Sigmoid colon (tissue), 6 donors: ENCODE measurements at regions not wholly inside any gene's neighbourhood (a gene's known extent, or its start where the extent isn't known, plus 50 kb on each side); places are given as distances from the start of the nearest gene placed in this dataset.

Experiments used
- DNase-seq: peaks from one replicate; pipeline ENCODE4 v3.0.0-alpha.2; 2019
- H3K27ac ChIP-seq, 4 donors: fragments of 200-600 bp; sonication (generic); one replicate each; pipeline ENCODE4 v1.5.1; 2016 to 2019; ENCODE audit warnings: mild to moderate bottlenecking in 1 of 4
- H3K27me3 ChIP-seq, 3 donors: fragments of 200-600 bp; sonication (generic); one replicate each; pipeline ENCODE4 v1.5.1; 2019; ENCODE audit warnings: mild to moderate bottlenecking in 1 of 3
- H3K36me3 ChIP-seq, 4 donors: fragments of 200-600 bp; sonication (generic); one replicate each; pipeline ENCODE4 v1.5.1; 2016 to 2019
- H3K4me1 ChIP-seq, 4 donors: fragments of 200-600 bp; sonication (generic); one replicate each; pipeline ENCODE4 v1.5.1; 2017 to 2019
- H3K4me3 ChIP-seq, 4 donors: fragments of 200-600 bp; sonication (generic); one replicate each; pipeline ENCODE4 v1.5.1; 2017 to 2019; ENCODE audit warnings: mild to moderate bottlenecking in 2 of 4, moderate library complexity in 1 of 4
- H3K9me3 ChIP-seq, 4 donors: fragments of 200-600 bp in 3 of 4; sonication (generic) in 3 of 4; one replicate each; pipeline versions ENCODE4 v1.5.1 to v1.6.1; 2013 to 2019
- EP300 ChIP-seq, 4 donors: sonication (generic); formaldehyde crosslinking; IDR thresholded peaks; one replicate each; pipeline ENCODE4 v1.6.1; 2017; ENCODE audit warnings: antibody characterized with exemption in 4 of 4
- POLR2A ChIP-seq, 2 donors: fragments of 450-650 bp; IDR thresholded peaks; one replicate each; pipeline ENCODE4 v1.6.1; 2016; ENCODE audit warnings: antibody characterized with exemption in 2 of 2, mild to moderate bottlenecking in 2 of 2, moderate library complexity in 2 of 2
- POLR2AphosphoS5 ChIP-seq, 4 donors: sonication (generic); formaldehyde crosslinking; IDR thresholded peaks; one replicate each; pipeline ENCODE4 v1.6.1; 2017; ENCODE audit warnings: antibody characterized with exemption in 4 of 4
- WGBS, 2 donors: extraction: QIAGEN DNeasy Blood & Tissue Kit; methylation state at CpG; one replicate each; pipeline ENCODE4 v1.1.7; 2013; 5-methylcytosine and 5-hydroxymethylcytosine counted together
- intact Hi-C: fragments of 100-400 bp; cut with DNase I; formaldehyde crosslinking; loops from one replicate; pipeline ENCODE4 v1.15.1; 2023
- TF ChIP-seq, protein P1 (sequence below), 4 experiments: fragments of 450-650 bp in 3 of 4; fragments of 200-600 bp in 1 of 4; IDR thresholded peaks; one replicate each; pipeline ENCODE4 v1.5.1; 2016 to 2019; ENCODE audit warnings: antibody characterized with exemption in 4 of 4, mild to moderate bottlenecking in 3 of 4, moderate library complexity in 2 of 4
- donor health status: healthy with polysubstance abuse.
- donor health status: healthy.

DNA sequence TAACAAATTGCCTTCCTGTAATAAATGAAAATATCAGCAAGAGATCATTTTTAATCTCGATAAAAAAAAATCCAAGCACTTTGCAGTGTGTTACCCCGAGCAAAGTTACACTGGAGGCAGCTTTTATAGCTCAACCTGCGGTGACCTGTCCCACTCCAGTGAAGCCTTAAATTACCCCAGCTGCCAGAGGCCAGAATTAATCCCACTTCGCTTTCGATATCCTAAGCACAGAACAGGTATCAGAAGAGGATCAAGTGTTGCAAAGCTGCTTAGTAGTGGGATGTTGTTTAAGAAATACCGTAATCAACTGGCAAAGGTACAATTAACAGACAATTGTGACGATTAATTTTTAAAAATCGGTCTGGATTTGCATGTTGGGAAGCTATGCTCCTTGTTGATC, 314.0 kb downstream of the AGTPBP1 start:
- 82 to 90% methylated on average over 8 of the region's 8 CpGs for WGBS, 2 donors
- no peak for DNase-seq
- no peak for TF ChIP-seq EP300 (IDR thresholded peaks at IDR 0.05)
- TF ChIP-seq, protein P1, sequence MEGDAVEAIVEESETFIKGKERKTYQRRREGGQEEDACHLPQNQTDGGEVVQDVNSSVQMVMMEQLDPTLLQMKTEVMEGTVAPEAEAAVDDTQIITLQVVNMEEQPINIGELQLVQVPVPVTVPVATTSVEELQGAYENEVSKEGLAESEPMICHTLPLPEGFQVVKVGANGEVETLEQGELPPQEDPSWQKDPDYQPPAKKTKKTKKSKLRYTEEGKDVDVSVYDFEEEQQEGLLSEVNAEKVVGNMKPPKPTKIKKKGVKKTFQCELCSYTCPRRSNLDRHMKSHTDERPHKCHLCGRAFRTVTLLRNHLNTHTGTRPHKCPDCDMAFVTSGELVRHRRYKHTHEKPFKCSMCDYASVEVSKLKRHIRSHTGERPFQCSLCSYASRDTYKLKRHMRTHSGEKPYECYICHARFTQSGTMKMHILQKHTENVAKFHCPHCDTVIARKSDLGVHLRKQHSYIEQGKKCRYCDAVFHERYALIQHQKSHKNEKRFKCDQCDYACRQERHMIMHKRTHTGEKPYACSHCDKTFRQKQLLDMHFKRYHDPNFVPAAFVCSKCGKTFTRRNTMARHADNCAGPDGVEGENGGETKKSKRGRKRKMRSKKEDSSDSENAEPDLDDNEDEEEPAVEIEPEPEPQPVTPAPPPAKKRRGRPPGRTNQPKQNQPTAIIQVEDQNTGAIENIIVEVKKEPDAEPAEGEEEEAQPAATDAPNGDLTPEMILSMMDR (IDR thresholded peaks at IDR 0.05), result no peak

DNA sequence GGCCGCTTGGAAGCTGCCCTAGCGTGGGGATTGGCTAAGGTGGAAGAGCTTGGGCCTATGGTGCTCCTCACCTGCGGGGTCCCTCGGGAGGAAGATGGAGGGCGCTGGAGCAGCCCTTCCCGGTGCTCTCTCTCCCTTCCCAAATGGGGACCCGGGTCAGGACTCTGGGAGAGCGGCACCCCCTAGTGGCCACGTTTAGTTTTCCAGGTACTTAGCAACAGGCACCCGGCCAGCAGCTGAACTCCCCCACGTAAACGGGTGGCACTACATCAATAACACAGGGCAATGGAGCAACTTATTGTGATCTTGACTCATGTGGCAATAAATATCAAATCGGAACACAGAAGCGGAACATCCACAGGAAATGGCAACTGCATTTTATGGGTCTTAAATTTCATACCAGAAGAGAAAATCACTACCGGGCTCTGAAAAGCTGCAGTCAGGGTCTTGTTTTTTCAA, 316.6 kb downstream of the AGTPBP1 start:
- Histone ChIP-seq H3K36me3 (no peaks in the 10 kb centered on the region), H3K9me3 (peaks cover 0 to 2% (median 0%) of the 10 kb centered on the region in 4 donors), H3K27me3 (peaks cover 0 to 11% (median 0%) of the 10 kb centered on the region in 3 donors), H3K4me1 (no peaks in the 10 kb centered on the region), H3K27ac (no peak overlapping the region), H3K4me3 (no peak overlapping the region)
- intact Hi-C loops, result no loop called here
- 12 to 15% methylated on average over 15 of the region's 15 CpGs for WGBS, 2 donors
- TF ChIP-seq EP300 (IDR thresholded peaks at IDR 0.05), result no peak
- no peak for TF ChIP-seq POLR2AphosphoS5 (IDR thresholded peaks at IDR 0.05)
- TF ChIP-seq, protein P1 (IDR thresholded peaks at IDR 0.05), result peak in 2 of 4 experiments; percentile 13 to 24
- no peak for TF ChIP-seq POLR2A (IDR thresholded peaks at IDR 0.05)
- no peak for DNase-seq

More for the DNA sequence above, 314.0 kb downstream of the AGTPBP1 start:
- Histone ChIP-seq H3K36me3 (no peaks in the 10 kb centered on the region), H3K4me3 (no peak overlapping the region), H3K9me3 (peaks cover 0 to under 1% (median 0%) of the 10 kb centered on the region in 4 donors), H3K27ac (no peak overlapping the region), H3K27me3 (peaks cover 0 to 11% (median 0%) of the 10 kb centered on the region in 3 donors), H3K4me1 (peaks cover 0 to 17% (median 5%) of the 10 kb centered on the region in 4 donors)
- intact Hi-C loops, result no loop called here

DNA sequence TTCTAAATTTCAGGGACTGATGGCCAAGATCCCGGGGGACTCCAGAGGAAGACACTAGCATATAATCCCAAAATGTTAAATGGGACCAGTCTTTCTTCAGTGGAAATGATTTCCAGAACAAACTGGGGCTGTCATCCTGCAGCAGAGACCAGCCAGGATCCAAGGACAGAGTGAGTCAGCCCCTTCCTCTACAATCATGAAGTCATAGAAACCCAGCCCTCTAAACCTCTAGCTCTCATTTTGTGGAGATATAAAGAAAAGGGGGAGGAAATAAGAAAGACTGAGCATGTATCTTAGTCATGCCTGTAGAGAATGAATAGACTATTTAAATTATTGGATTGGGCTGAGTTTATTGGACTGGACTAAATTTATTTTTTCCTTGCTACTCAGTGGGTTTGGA, 318.3 kb downstream of the AGTPBP1 start:
- TF ChIP-seq POLR2A (IDR thresholded peaks at IDR 0.05), result no peak
- no peak for TF ChIP-seq EP300 (IDR thresholded peaks at IDR 0.05)
- Histone ChIP-seq H3K9me3 (peaks cover 0 to 2% (median 0%) of the 10 kb centered on the region in 4 donors), H3K27me3 (peaks cover 0 to 11% (median 0%) of the 10 kb centered on the region in 3 donors), H3K4me3 (no peak overlapping the region), H3K4me1 (no peaks in the 10 kb centered on the region), H3K36me3 (no peaks in the 10 kb centered on the region), H3K27ac (no peak overlapping the region)
- DNase-seq, result no peak
- intact Hi-C loops, result no loop called here
- WGBS, 2 donors, result 84 to 93% methylated on average over 1 of the region's 1 CpG

DNA sequence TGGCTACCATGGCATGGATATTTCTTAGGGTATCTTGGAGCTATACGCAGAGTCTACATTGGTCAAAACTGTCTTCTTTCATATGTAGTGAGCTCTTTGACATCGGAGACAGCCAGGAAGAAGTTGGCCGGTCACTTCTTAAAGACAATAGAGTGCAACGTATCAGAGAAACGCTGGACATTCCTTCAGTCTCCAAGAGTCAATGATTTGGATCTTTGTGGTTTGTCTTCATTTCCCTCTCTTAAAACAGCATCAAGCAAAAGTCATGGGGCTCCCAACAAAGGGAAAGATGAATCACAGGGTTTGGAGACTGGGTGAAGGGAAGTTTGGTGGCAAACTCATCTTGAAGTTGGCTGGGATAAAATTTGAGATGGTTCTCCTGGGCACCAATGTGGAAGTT, 320.1 kb downstream of the AGTPBP1 start:
- WGBS, 2 donors, result 93 to 95% methylated on average over 5 of the region's 5 CpGs
- peaks cover 0 to 2% (median 0%) of the 10 kb centered on the region in 4 donors for H3K9me3 ChIP-seq

DNA sequence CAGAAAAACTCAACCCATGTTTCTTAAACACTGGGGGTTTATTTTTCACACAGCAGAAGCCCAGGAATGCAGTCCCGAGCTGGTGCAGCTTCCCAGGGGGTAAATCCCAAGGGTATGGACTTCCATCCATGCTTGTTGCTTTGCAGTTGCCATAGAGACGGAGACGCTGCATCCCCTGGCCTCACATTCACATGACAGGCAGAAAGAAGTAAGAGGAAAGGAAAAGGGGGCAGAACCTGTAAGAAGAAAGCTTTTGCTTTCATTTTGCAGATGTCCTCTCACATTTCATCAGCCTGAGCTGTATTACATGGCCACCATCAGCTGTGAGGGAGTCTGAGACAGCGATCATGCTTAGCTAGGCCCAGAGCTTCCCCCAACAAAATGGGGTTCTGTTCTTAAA, 321.0 kb downstream of the AGTPBP1 start:
- H3K4me3 ChIP-seq, result no peak overlapping the region
- H3K27ac ChIP-seq, result no peak overlapping the region
- TF ChIP-seq, protein P1 (IDR thresholded peaks at IDR 0.05), result no peak
- no peak for TF ChIP-seq EP300 (IDR thresholded peaks at IDR 0.05)
- no peak for TF ChIP-seq POLR2A (IDR thresholded peaks at IDR 0.05)
- no peak for TF ChIP-seq POLR2AphosphoS5 (IDR thresholded peaks at IDR 0.05)
- intact Hi-C loops, result no loop called here
- WGBS, 2 donors, result 38 to 73% methylated on average over 4 of the region's 4 CpGs
- no peaks in the 10 kb centered on the region for H3K36me3 ChIP-seq
- H3K4me1 ChIP-seq, result no peaks in the 10 kb centered on the region
- peaks cover 0 to 6% (median 0%) of the 10 kb centered on the region in 3 donors for H3K27me3 ChIP-seq
- no peak for DNase-seq
- peaks cover 0 to 2% (median 0%) of the 10 kb centered on the region in 4 donors for H3K9me3 ChIP-seq

More for the DNA sequence above, 320.1 kb downstream of the AGTPBP1 start:
- H3K4me3 ChIP-seq, result no peak overlapping the region
- TF ChIP-seq, protein P1 (IDR thresholded peaks at IDR 0.05), result no peak
- TF ChIP-seq EP300 (IDR thresholded peaks at IDR 0.05) (no peak), POLR2A (IDR thresholded peaks at IDR 0.05) (no peak), POLR2AphosphoS5 (IDR thresholded peaks at IDR 0.05) (no peak)
- no peak overlapping the region for H3K27ac ChIP-seq
- peaks cover 0 to 6% (median 0%) of the 10 kb centered on the region in 3 donors for H3K27me3 ChIP-seq
- H3K4me1 ChIP-seq, result no peaks in the 10 kb centered on the region
- H3K36me3 ChIP-seq, result no peaks in the 10 kb centered on the region
- DNase-seq, result no peak
- intact Hi-C loops, result no loop called here
